H1 (cell line): ENCODE measurements at regions not wholly inside any gene's neighbourhood (a gene's known extent, or its start where the extent isn't known, plus 50 kb on each side); places are given as distances from the start of the nearest gene placed in this dataset.
"Not testable (repeated sequence)": the region's sequence is repeated elsewhere in the genome, so short reads cannot be mapped to it uniquely, and the experiment has no call there.

ENCODE experiments used
- CTCF ChIA-PET: fragments of 300-600 bp; sonication (Branson Sonifier 250); formaldehyde crosslinking; loops from one replicate; lab custom pipeline; 2021; ENCODE audit not compliant: partially characterized antibody; lab: Charles Lee
- POLR2A ChIA-PET: fragments of 300-600 bp; sonication (Branson Sonifier 250); formaldehyde crosslinking; loops from one replicate; lab custom pipeline; 2021; ENCODE audit warnings: inconsistent platforms; ENCODE audit not compliant: partially characterized antibody; lab: Charles Lee
- DNase-seq, 2 experiments: peaks; one replicate each; pipeline versions ENCODE4 v3.0.0 to v3.0.0-alpha.2; 2010 to 2022; ENCODE audit warnings: low spot score in 2 of 2, low read depth in 1 of 2, mixed read lengths in 1 of 2
- FAIRE-seq: peaks from 2 replicates; lab custom pipeline; 2011; peaks lifted over from hg19 to GRCh38; lab: Jason Lieb, UNC
- H2AFZ ChIP-seq: 2 replicates; pipeline ENCODE4 v1.8.1; 2012; ENCODE audit warnings: low read length, inconsistent platforms
- H2AK5ac ChIP-seq: 2 replicates; pipeline ENCODE4 v1.6.1; 2013; ENCODE audit warnings: low read depth, low read length
- H2BK120ac ChIP-seq: replicated peaks from 2 replicates; pipeline ENCODE3; 2013; ENCODE audit warnings: low read depth, low read length, inconsistent platforms
- H2BK12ac ChIP-seq: 2 replicates; pipeline ENCODE4 v1.6.1; 2013; ENCODE audit warnings: low read depth, low read length
- H2BK15ac ChIP-seq: 2 replicates; pipeline ENCODE4 v1.6.1; 2013; ENCODE audit warnings: low read length
- H2BK20ac ChIP-seq: 2 replicates; pipeline ENCODE4 v1.6.1; 2013; ENCODE audit warnings: low read length
- H2BK5ac ChIP-seq: 2 replicates; pipeline ENCODE4 v1.6.1; 2013; ENCODE audit warnings: low read depth, low read length
- H3K14ac ChIP-seq: 2 replicates; pipeline ENCODE4 v1.6.1; 2013; ENCODE audit warnings: inconsistent platforms; ENCODE audit not compliant: insufficient read length
- H3K18ac ChIP-seq: 2 replicates; pipeline ENCODE4 v1.6.1; 2013; ENCODE audit warnings: low read length; ENCODE audit errors: extremely low read depth
- H3K23ac ChIP-seq: 2 replicates; pipeline ENCODE4 v1.6.1; 2013; ENCODE audit warnings: inconsistent platforms; ENCODE audit not compliant: insufficient read length
- H3K23me2 ChIP-seq: 2 replicates; pipeline ENCODE4 v1.6.1; 2013; ENCODE audit warnings: low read depth, low read length
- H3K27ac ChIP-seq: 2 replicates; pipeline ENCODE4 v1.6.1; 2011; ENCODE audit warnings: low read depth, low read length, inconsistent platforms
- H3K27me3 ChIP-seq, 4 experiments: replicated peaks in 1 of 4; 1 replicate in 1 of 4; 2 replicates in 3 of 4; pipeline versions ENCODE4 v1.6.1 to v1.8.1; 2011 to 2013; ENCODE audit warnings: low read length in 3 of 4, mild to moderate bottlenecking in 3 of 4, inconsistent platforms in 2 of 4, mixed read lengths in 2 of 4, moderate library complexity in 1 of 4; ENCODE audit not compliant: control insufficient read depth in 3 of 4, insufficient read depth in 3 of 4; ENCODE audit errors: extremely low read depth in 1 of 4
- H3K36me3 ChIP-seq, 4 experiments: 2 replicates each; pipeline versions ENCODE4 v1.6.1 to v1.8.1; 2011 to 2013; ENCODE audit warnings: mild to moderate bottlenecking in 4 of 4, low read length in 3 of 4, moderate library complexity in 2 of 4, control low read depth in 1 of 4, inconsistent platforms in 1 of 4; ENCODE audit not compliant: insufficient read depth in 4 of 4, control insufficient read depth in 2 of 4
- H3K4ac ChIP-seq: replicated peaks from 2 replicates; pipeline ENCODE3; 2013; ENCODE audit warnings: low read length, low read depth, mixed read lengths, inconsistent platforms; ENCODE audit not compliant: insufficient read length
- H3K4me1 ChIP-seq, 4 experiments: replicated peaks in 1 of 4; 1 replicate in 1 of 4; 2 replicates in 3 of 4; pipeline versions ENCODE4 v1.6.1 to v1.8.1; 2011 to 2013; ENCODE audit warnings: low read length in 3 of 4, inconsistent platforms in 2 of 4, mixed read lengths in 1 of 4; ENCODE audit not compliant: insufficient read depth in 4 of 4, control insufficient read depth in 3 of 4
- H3K4me2 ChIP-seq, 2 experiments: 2 replicates each; pipeline versions ENCODE4 v1.6.1 to v1.8.1; 2011 to 2013; ENCODE audit warnings: low read depth in 2 of 2, low read length in 2 of 2, control low read depth in 1 of 2, inconsistent platforms in 1 of 2, mild to moderate bottlenecking in 1 of 2; ENCODE audit not compliant: insufficient read depth in 1 of 2
- H3K4me3 ChIP-seq, 4 experiments: fragments of 200-600, 300-600 bp in 1 of 4; sonication (generic), shearing (Covaris generic), sonication (Bioruptor Twin) in 1 of 4; 2 replicates each; pipeline versions ENCODE4 v1.5.1 to v1.8.1; 2011 to 2016; ENCODE audit warnings: low read length in 4 of 4, low read depth in 3 of 4, control low read depth in 2 of 4, inconsistent platforms in 2 of 4, mild to moderate bottlenecking in 2 of 4, mixed read lengths in 1 of 4, moderate library complexity in 1 of 4; ENCODE audit not compliant: insufficient read depth in 2 of 4; ENCODE audit errors: extremely low read depth in 1 of 4
- H3K56ac ChIP-seq: replicated peaks from 2 replicates; pipeline ENCODE3; 2013; ENCODE audit warnings: low read depth, mild to moderate bottlenecking, mixed read lengths, low read length, inconsistent platforms; ENCODE audit not compliant: insufficient read length
- H3K79me1 ChIP-seq: 2 replicates; pipeline ENCODE4 v1.6.1; 2013; ENCODE audit warnings: low read depth, low read length, control low read depth
- H3K79me2 ChIP-seq, 2 experiments: 2 replicates each; pipeline versions ENCODE4 v1.6.1 to v1.8.1; 2012 to 2013; ENCODE audit warnings: low read length in 2 of 2, mild to moderate bottlenecking in 2 of 2, inconsistent platforms in 1 of 2; ENCODE audit not compliant: insufficient read depth in 2 of 2, control insufficient read depth in 1 of 2
- H3K9ac ChIP-seq, 4 experiments: replicated peaks in 1 of 4; 1 replicate in 1 of 4; 2 replicates in 3 of 4; pipeline versions ENCODE4 v1.6.1 to v1.8.1; 2011 to 2013; ENCODE audit warnings: low read depth in 3 of 4, low read length in 3 of 4, control low read depth in 2 of 4, mild to moderate bottlenecking in 2 of 4, moderate library complexity in 2 of 4, inconsistent platforms in 1 of 4; ENCODE audit errors: extremely low read depth in 1 of 4
- H3K9me3 ChIP-seq, 2 experiments: 2 replicates each; pipeline versions ENCODE4 v1.6.1 to v1.8.1; 2012 to 2013; ENCODE audit warnings: mild to moderate bottlenecking in 2 of 2, moderate library complexity in 2 of 2, control low read depth in 1 of 2, inconsistent platforms in 1 of 2, low read depth in 1 of 2, low read length in 1 of 2, mixed read lengths in 1 of 2; ENCODE audit not compliant: insufficient read depth in 2 of 2
- H4K20me1 ChIP-seq, 2 experiments: replicated peaks in 1 of 2; 2 replicates each; pipeline versions ENCODE3 to v1.8.1; 2011 to 2013; ENCODE audit warnings: inconsistent platforms in 2 of 2, low read length in 2 of 2, mild to moderate bottlenecking in 1 of 2; ENCODE audit not compliant: insufficient read depth in 2 of 2, control insufficient read depth in 1 of 2
- H4K5ac ChIP-seq: 2 replicates; pipeline ENCODE4 v1.6.1; 2013; ENCODE audit warnings: low read length, low read depth, mixed read lengths, inconsistent platforms; ENCODE audit not compliant: insufficient read length
- H4K8ac ChIP-seq: 2 replicates; pipeline ENCODE4 v1.8.0; 2013; ENCODE audit warnings: mild to moderate bottlenecking, moderate library complexity, low read length, inconsistent platforms; ENCODE audit not compliant: insufficient read depth; ENCODE audit errors: extremely low read depth
- H4K91ac ChIP-seq: replicated peaks from 2 replicates; pipeline ENCODE3; 2013; ENCODE audit warnings: low read length, mixed read lengths, inconsistent platforms; ENCODE audit not compliant: insufficient read length
- WGBS, 2 experiments: shearing (Covaris generic) in 1 of 2; methylation state at CpG; one replicate each; pipeline versions ENCODE4 v1.1.6 to v1.1.7; 2013 to 2015; ENCODE audit warnings: low lambda C conversion rate in 2 of 2, mixed read lengths in 2 of 2, inconsistent platforms in 1 of 2, low coverage in 1 of 2, missing lambda C conversion rate in 1 of 2; ENCODE audit not compliant: insufficient replicate concordance in 2 of 2, insufficient coverage in 1 of 2, insufficient read length in 1 of 2; ENCODE audit errors: extremely low coverage in 1 of 2, missing lambda C conversion rate in 1 of 2; 5-methylcytosine and 5-hydroxymethylcytosine counted together

- H2BK12ac ChIP-seq, H3K9ac ChIP-seq, H3K18ac ChIP-seq, H3K79me2 ChIP-seq, H3K23ac ChIP-seq, CTCF ChIA-PET, H3K4me2 ChIP-seq, H3K4ac ChIP-seq, H2BK20ac ChIP-seq, H4K91ac ChIP-seq, H3K27ac ChIP-seq, DNase-seq, H2AFZ ChIP-seq, H3K27me3 ChIP-seq, H2BK5ac ChIP-seq, H2AK5ac ChIP-seq, H3K14ac ChIP-seq, H3K36me3 ChIP-seq, H3K23me2 ChIP-seq, H4K8ac ChIP-seq, H2BK15ac ChIP-seq, H4K20me1 ChIP-seq, H3K4me3 ChIP-seq, POLR2A ChIA-PET, H3K79me1 ChIP-seq, H3K9me3 ChIP-seq, H3K56ac ChIP-seq, H2BK120ac ChIP-seq, FAIRE-seq, H3K4me1 ChIP-seq, H4K5ac ChIP-seq: not testable (repeated sequence)
- 89% methylated on average over 3 of the region's 3 CpGs; no CpG with 5 or more reads in 1 of the 2 experiments for WGBS, 2 experiments
Observed at GRCh38 chr10:26922824-26923223, 62.1 kb upstream of the ABI1 start.

GRCh38 chr10:26919156-26919860, 58.5 kb upstream of the ABI1 start:
- H3K9me3 ChIP-seq, H3K4me2 ChIP-seq, H4K5ac ChIP-seq, FAIRE-seq, H2BK12ac ChIP-seq, H3K4me3 ChIP-seq, H3K4ac ChIP-seq, H3K27ac ChIP-seq, H2AFZ ChIP-seq, CTCF ChIA-PET, H3K79me2 ChIP-seq, H3K27me3 ChIP-seq, DNase-seq, POLR2A ChIA-PET, H3K14ac ChIP-seq, H2BK5ac ChIP-seq, H3K9ac ChIP-seq, H4K20me1 ChIP-seq, H2BK120ac ChIP-seq, H2BK15ac ChIP-seq, H3K18ac ChIP-seq, H4K8ac ChIP-seq, H3K79me1 ChIP-seq, H3K23ac ChIP-seq, H2AK5ac ChIP-seq, H3K56ac ChIP-seq, H3K36me3 ChIP-seq, H3K23me2 ChIP-seq, H3K4me1 ChIP-seq, H2BK20ac ChIP-seq, H4K91ac ChIP-seq: not testable (repeated sequence)
- 88% methylated on average over 16 of the region's 16 CpGs; no CpG with 5 or more reads in 1 of the 2 experiments for WGBS, 2 experiments
